Activated CD4-positive, alpha-beta T cell treated with anti-CD3 and anti-CD28 coated beads for 36 hours (primary cell): ENCODE measurements at regions not wholly inside any gene's neighbourhood (a gene's known extent, or its start where the extent isn't known, plus 50 kb on each side); places are given as distances from the start of the nearest gene placed in this dataset.

Source experiments
- ATAC-seq: fragments of 200-7000 bp; cut with Tn5 transposase; one replicate; pipeline ENCODE4 v1.10.0; 2021; ENCODE audit warnings: mild to moderate bottlenecking, moderate library complexity
- CTCF ChIA-PET: fragments of 350-600 bp; sonication (Branson Sonifier 250); formaldehyde crosslinking; loops from one replicate; lab custom pipeline; 2021; ENCODE audit warnings: antibody characterized with exemption; lab: Charles Lee
- POLR2A ChIA-PET: fragments of 350-600 bp; sonication (Branson Sonifier 250); formaldehyde crosslinking; loops from one replicate; lab custom pipeline; 2021; ENCODE audit warnings: antibody characterized with exemption, inconsistent platforms; lab: Charles Lee
- DNase-seq: peaks from one replicate; pipeline ENCODE4 v3.0.0-alpha.2; 2020
- H3K27ac Mint-ChIP-seq: one replicate; pipeline ENCODE4 v1.8.0; 2021; ENCODE audit warnings: mixed read lengths
- H3K27me3 Mint-ChIP-seq: one replicate; pipeline ENCODE4 v1.8.0; 2021; ENCODE audit warnings: mixed read lengths
- H3K36me3 Mint-ChIP-seq: one replicate; pipeline ENCODE4 v1.8.0; 2021; ENCODE audit warnings: low read depth, mixed read lengths
- H3K4me1 Mint-ChIP-seq: one replicate; pipeline ENCODE4 v1.8.0; 2021; ENCODE audit warnings: mixed read lengths
- H3K4me3 Mint-ChIP-seq: one replicate; pipeline ENCODE4 v1.8.0; 2021; ENCODE audit warnings: mild to moderate bottlenecking, moderate library complexity, mixed read lengths
- H3K9me3 Mint-ChIP-seq: one replicate; pipeline ENCODE4 v1.8.0; 2021; ENCODE audit warnings: low read depth, mixed read lengths
- intact Hi-C, 2 experiments: fragments of 100-400 bp; cut with DNase I in 1 of 2; cut with micrococcal nuclease in 1 of 2; formaldehyde crosslinking; loops; one replicate each; pipeline versions ENCODE4 v1.14.2 to v1.15.1; 2022 to 2024; cut with DNase I, micrococcal nuclease

- no peak overlapping the region for H3K4me3 Mint-ChIP-seq
- H3K27ac Mint-ChIP-seq, result no peak overlapping the region
- intact Hi-C loops, result no loop called here
- no peaks in the 10 kb centered on the region for H3K4me1 Mint-ChIP-seq
- ChIA-PET POLR2A (no interaction called here), CTCF (no interaction called here)
- no peaks in the 10 kb centered on the region for H3K9me3 Mint-ChIP-seq
- ATAC-seq (no peak), DNase-seq (no peak)
- peaks cover 11% of the 10 kb centered on the region for H3K27me3 Mint-ChIP-seq
- H3K36me3 Mint-ChIP-seq, result no peaks in the 10 kb centered on the region
Observed at GRCh38 chr7:22066522-22066921, 120.8 kb upstream of the CDCA7L start.

- Mint-ChIP-seq H3K27ac (no peak overlapping the region), H3K4me3 (no peak overlapping the region), H3K4me1 (no peaks in the 10 kb centered on the region), H3K27me3 (peaks cover 11% of the 10 kb centered on the region), H3K9me3 (no peaks in the 10 kb centered on the region), H3K36me3 (no peaks in the 10 kb centered on the region)
- POLR2A ChIA-PET, result no interaction called here
- DNase-seq (no peak), ATAC-seq (no peak)
- CTCF ChIA-PET, result no interaction called here
- intact Hi-C loops, result no loop called here
Observed at GRCh38 chr7:22064816-22065215, 119.1 kb upstream of the CDCA7L start.

GRCh38 chr7:22061775-22062174 lies 116.1 kb upstream of the CDCA7L start:
- no peaks in the 10 kb centered on the region for H3K4me1 Mint-ChIP-seq
- POLR2A ChIA-PET, result no interaction called here
- no peaks in the 10 kb centered on the region for H3K9me3 Mint-ChIP-seq
- H3K36me3 Mint-ChIP-seq, result no peaks in the 10 kb centered on the region
- H3K27me3 Mint-ChIP-seq, result peaks cover 2% of the 10 kb centered on the region
- DNase-seq (no peak), ATAC-seq (no peak)
- intact Hi-C loops, result no loop called here
- H3K4me3 Mint-ChIP-seq, result no peak overlapping the region
- no peak overlapping the region for H3K27ac Mint-ChIP-seq
- CTCF ChIA-PET, result no interaction called here

- intact Hi-C loops, result no loop called here
Observed at GRCh38 chr7:22060863-22061262, 115.2 kb upstream of the CDCA7L start.

GRCh38 chr7:22060197-22060596 lies 114.5 kb upstream of the CDCA7L start:
- ChIA-PET CTCF (no interaction called here), POLR2A (no interaction called here)
- intact Hi-C loops, result no loop called here
- no peak for ATAC-seq
- Mint-ChIP-seq H3K4me1 (no peaks in the 10 kb centered on the region), H3K36me3 (no peaks in the 10 kb centered on the region), H3K27me3 (peaks cover 4% of the 10 kb centered on the region), H3K4me3 (no peak overlapping the region), H3K27ac (no peak overlapping the region), H3K9me3 (no peaks in the 10 kb centered on the region)
- DNase-seq, result no peak

More at GRCh38 chr7:22060863-22061262, 115.2 kb upstream of the CDCA7L start:
- Mint-ChIP-seq H3K27ac (no peak overlapping the region), H3K4me3 (no peak overlapping the region), H3K9me3 (no peaks in the 10 kb centered on the region), H3K4me1 (no peaks in the 10 kb centered on the region), H3K36me3 (no peaks in the 10 kb centered on the region), H3K27me3 (peaks cover 2% of the 10 kb centered on the region)
- DNase-seq, result no peak
- no peak for ATAC-seq
- POLR2A ChIA-PET, result no interaction called here
- CTCF ChIA-PET, result no interaction called here

GRCh38 chr7:22055226-22055625 lies 109.5 kb upstream of the CDCA7L start:
- CTCF ChIA-PET, result no interaction called here

GRCh38 chr7:22052674-22053365 lies 107.1 kb upstream of the CDCA7L start:
- H3K27ac Mint-ChIP-seq, result no peak overlapping the region
- peaks cover 10% of the 10 kb centered on the region for H3K27me3 Mint-ChIP-seq
- ATAC-seq (no peak), DNase-seq (no peak)
- H3K4me1 Mint-ChIP-seq, result no peaks in the 10 kb centered on the region
- intact Hi-C loops, result no loop called here
- ChIA-PET CTCF (interaction anchor here (1.2 kb wide), 1 partner anchor 29 kb away, joined by 7 read pairs; no protein-coding TSS in a partner anchor), POLR2A (interaction anchor here (0.7 kb wide), 1 partner anchor 675 kb away, joined by 3 read pairs; no protein-coding TSS in a partner anchor)
- no peaks in the 10 kb centered on the region for H3K9me3 Mint-ChIP-seq
- H3K36me3 Mint-ChIP-seq, result no peaks in the 10 kb centered on the region
- H3K4me3 Mint-ChIP-seq, result no peak overlapping the region

More at GRCh38 chr7:22055226-22055625, 109.5 kb upstream of the CDCA7L start:
- Mint-ChIP-seq H3K36me3 (no peaks in the 10 kb centered on the region), H3K4me1 (no peaks in the 10 kb centered on the region), H3K4me3 (no peak overlapping the region), H3K27ac (no peak overlapping the region), H3K27me3 (peaks cover 8% of the 10 kb centered on the region), H3K9me3 (no peaks in the 10 kb centered on the region)
- intact Hi-C loops, result no loop called here
- ATAC-seq (no peak), DNase-seq (no peak)
- POLR2A ChIA-PET, result interaction anchor here (0.7 kb wide), 1 partner anchor 164 kb away, joined by 3 read pairs; no protein-coding TSS in a partner anchor

- Mint-ChIP-seq H3K4me3 (no peak overlapping the region), H3K9me3 (no peaks in the 10 kb centered on the region), H3K27ac (no peak overlapping the region), H3K36me3 (no peaks in the 10 kb centered on the region), H3K4me1 (no peaks in the 10 kb centered on the region), H3K27me3 (peaks cover 10% of the 10 kb centered on the region)
- ChIA-PET POLR2A (no interaction called here), CTCF (no interaction called here)
- intact Hi-C loops, result no loop called here
- ATAC-seq (no peak), DNase-seq (no peak)
Observed at GRCh38 chr7:22051886-22052673, 106.4 kb upstream of the CDCA7L start.

GRCh38 chr7:22049766-22050500 lies 104.2 kb upstream of the CDCA7L start:
- Mint-ChIP-seq H3K9me3 (no peaks in the 10 kb centered on the region), H3K4me1 (no peaks in the 10 kb centered on the region), H3K27me3 (peaks cover 7% of the 10 kb centered on the region), H3K36me3 (no peaks in the 10 kb centered on the region), H3K27ac (no peak overlapping the region), H3K4me3 (no peak overlapping the region)
- DNase-seq, result no peak
- CTCF ChIA-PET, result no interaction called here
- POLR2A ChIA-PET, result no interaction called here
- no peak for ATAC-seq
- intact Hi-C loops, result no loop called here

GRCh38 chr7:22043367-22043766 lies 97.7 kb upstream of the CDCA7L start:
- Mint-ChIP-seq H3K27me3 (peaks cover 2% of the 10 kb centered on the region), H3K9me3 (no peaks in the 10 kb centered on the region), H3K27ac (no peak overlapping the region), H3K36me3 (no peaks in the 10 kb centered on the region), H3K4me3 (no peak overlapping the region), H3K4me1 (no peaks in the 10 kb centered on the region)
- DNase-seq (no peak), ATAC-seq (no peak)
- CTCF ChIA-PET, result interaction anchor here (1.1 kb wide), 1 partner anchor 40 kb away, joined by 3 read pairs; no protein-coding TSS in a partner anchor
- POLR2A ChIA-PET, result no interaction called here
- intact Hi-C loops, result no loop called here

- POLR2A ChIA-PET, result no interaction called here
- H3K4me3 Mint-ChIP-seq, result no peak overlapping the region
- no peak for ATAC-seq
Observed at GRCh38 chr7:22040923-22041595, 95.4 kb upstream of the CDCA7L start.

More at GRCh38 chr7:22040923-22041595, 95.4 kb upstream of the CDCA7L start:
- Mint-ChIP-seq H3K36me3 (no peaks in the 10 kb centered on the region), H3K27ac (no peak overlapping the region), H3K27me3 (peaks cover 4% of the 10 kb centered on the region), H3K9me3 (no peaks in the 10 kb centered on the region), H3K4me1 (no peaks in the 10 kb centered on the region)
- no peak for DNase-seq
- intact Hi-C loops, result no loop called here
- CTCF ChIA-PET, result no interaction called here
